ENCODE measurements at regions not wholly inside any gene's neighbourhood (a gene's known extent, or its start where the extent isn't known, plus 50 kb on each side); places are given as distances from the start of the nearest gene placed in this dataset.
A peak's percentile ranks its signal among the peaks of the same experiment; 100 is the strongest.

- Mint-ChIP-seq H3K4me1 (0 out of 4 replicates have a peak, but pooled peaks cover 0 to 3% of the 10 kb centered on the region in 2 experiments), H3K36me3 (ENCODE audit: insufficient read depth in 1 of 3, low read depth in 3 of 3) (peaks cover 0 to 8% (median 4%) of the 10 kb centered on the region in 3 experiments; a peak in 1 of 7 replicates), H3K4me3 (no peak overlapping the region), H3K27me3 (ENCODE audit: low read depth) (no peaks in the 10 kb centered on the region), H3K9me3 (peaks cover 1 to 15% of the 10 kb centered on the region in 2 experiments; a peak in 4 of 5 replicates), H3K27ac (no peak overlapping the region)
- H2BK120ac ChIP-seq (ENCODE audit: low read depth, low read length, poor library complexity, severe bottlenecking), result no peak overlapping the region
- no peak overlapping the region for H4K8ac ChIP-seq (replicated peaks; ENCODE audit: insufficient read length, low read depth, low read length)
- no peak for TF ChIP-seq CTCF (conservative IDR thresholded peaks at IDR 0.05)
- no peak overlapping the region for H3K23ac ChIP-seq (ENCODE audit: insufficient read length, low read depth, low read length)
- no peaks in the 10 kb centered on the region for H3K23me2 ChIP-seq (ENCODE audit: insufficient read length, low read depth, low read length, poor library complexity, severe bottlenecking)
- no peak overlapping the region for H3K4ac ChIP-seq (ENCODE audit: low read depth, low read length)
- no peak overlapping the region for H3K18ac ChIP-seq (ENCODE audit: insufficient read length, low read depth, low read length)
- H3K27ac ChIP-seq (ENCODE audit: insufficient read length, low read depth, low read length), result no peak overlapping the region
- no peaks in the 10 kb centered on the region for H4K20me1 ChIP-seq (ENCODE audit: control insufficient read depth, insufficient read depth, insufficient read length)
- no peak overlapping the region for H3K9ac ChIP-seq (ENCODE audit: extremely low read depth, insufficient read length, low read length)
- DNase-seq, result peak; percentile 29
- H3K9me3 ChIP-seq (ENCODE audit: control insufficient read depth, low read depth, low read length), result no peaks in the 10 kb centered on the region
- no peak overlapping the region for H3T11ph ChIP-seq (ENCODE audit: low read length)
- no peaks in the 10 kb centered on the region for H3K27me3 ChIP-seq (ENCODE audit: insufficient read depth, low read length)
- WGBS (ENCODE audit: extremely low coverage, insufficient read length, low lambda C conversion rate), result no CpG with 5 or more reads among the region's 5 CpGs
- no peak overlapping the region for H3K56ac ChIP-seq (ENCODE audit: insufficient read length, low read depth, low read length)
- H3K79me1 ChIP-seq (ENCODE audit: insufficient read depth, low read depth, low read length, poor library complexity, severe bottlenecking), result no peaks in the 10 kb centered on the region
- no peak overlapping the region for H2AFZ ChIP-seq (ENCODE audit: low read length)
- H2BK20ac ChIP-seq (ENCODE audit: low read depth, low read length, poor library complexity, severe bottlenecking), result no peak overlapping the region
- H3K14ac ChIP-seq (ENCODE audit: insufficient read depth, low read length), result no peak overlapping the region
- H2BK15ac ChIP-seq (ENCODE audit: low read depth, low read length), result no peak overlapping the region
- H3K4me1 ChIP-seq (ENCODE audit: insufficient read depth, low read length), result no peaks in the 10 kb centered on the region
- no peaks in the 10 kb centered on the region for H3K79me2 ChIP-seq (ENCODE audit: insufficient read depth, low read length)
- no peak overlapping the region for H2BK5ac ChIP-seq (ENCODE audit: insufficient read length, low read length)
- no peak overlapping the region for H4K91ac ChIP-seq (ENCODE audit: insufficient read length, low read depth, low read length)
- no peak overlapping the region for H4K5ac ChIP-seq (ENCODE audit: insufficient read length, low read depth, low read length)
- no peak overlapping the region for H2BK12ac ChIP-seq (ENCODE audit: insufficient read length, low read depth, low read length)
- H2AK5ac ChIP-seq (ENCODE audit: insufficient read length, low read length), result no peak overlapping the region
- no peak overlapping the region for H3K4me2 ChIP-seq (ENCODE audit: insufficient read depth, insufficient read length, low read length)
These were observed 254.2 kb downstream of the C6orf118 start for GRCh38 chr6:165055231-165055630.

Measured in H9 (cell line).